Activated naive CD4-positive, alpha-beta T cell treated with anti-CD3 and anti-CD28 coated beads, Interleukin-2, amount 50 U/mL, for 72 hours (primary cell): ENCODE measurements at regions not wholly inside any gene's neighbourhood (a gene's known extent, or its start where the extent isn't known, plus 50 kb on each side); places are given as distances from the start of the nearest gene placed in this dataset.

Experiments
- ATAC-seq, 2 donors: fragments of 150-1000 bp; cut with Tn5 transposase; 2 replicates each; pipeline ENCODE4 v1.10.0; 2021; ENCODE audit warnings: mild to moderate bottlenecking in 2 of 2, moderate library complexity in 2 of 2
- DNase-seq, 2 donors: peaks; one replicate each; pipeline ENCODE4 v3.0.0; 2021 to 2022; ENCODE audit warnings: low spot score in 2 of 2
- H3K27ac Mint-ChIP-seq, 2 donors: one replicate each; pipeline ENCODE4 v1.8.0; 2022; ENCODE audit warnings: mild to moderate bottlenecking in 2 of 2, mixed read lengths in 2 of 2
- H3K36me3 Mint-ChIP-seq, 2 donors: one replicate each; pipeline ENCODE4 v1.8.0; 2022; ENCODE audit warnings: mixed read lengths in 2 of 2
- H3K9me3 Mint-ChIP-seq, 2 donors: one replicate each; pipeline ENCODE4 v1.8.0; 2022; ENCODE audit warnings: mixed read lengths in 2 of 2

DNA sequence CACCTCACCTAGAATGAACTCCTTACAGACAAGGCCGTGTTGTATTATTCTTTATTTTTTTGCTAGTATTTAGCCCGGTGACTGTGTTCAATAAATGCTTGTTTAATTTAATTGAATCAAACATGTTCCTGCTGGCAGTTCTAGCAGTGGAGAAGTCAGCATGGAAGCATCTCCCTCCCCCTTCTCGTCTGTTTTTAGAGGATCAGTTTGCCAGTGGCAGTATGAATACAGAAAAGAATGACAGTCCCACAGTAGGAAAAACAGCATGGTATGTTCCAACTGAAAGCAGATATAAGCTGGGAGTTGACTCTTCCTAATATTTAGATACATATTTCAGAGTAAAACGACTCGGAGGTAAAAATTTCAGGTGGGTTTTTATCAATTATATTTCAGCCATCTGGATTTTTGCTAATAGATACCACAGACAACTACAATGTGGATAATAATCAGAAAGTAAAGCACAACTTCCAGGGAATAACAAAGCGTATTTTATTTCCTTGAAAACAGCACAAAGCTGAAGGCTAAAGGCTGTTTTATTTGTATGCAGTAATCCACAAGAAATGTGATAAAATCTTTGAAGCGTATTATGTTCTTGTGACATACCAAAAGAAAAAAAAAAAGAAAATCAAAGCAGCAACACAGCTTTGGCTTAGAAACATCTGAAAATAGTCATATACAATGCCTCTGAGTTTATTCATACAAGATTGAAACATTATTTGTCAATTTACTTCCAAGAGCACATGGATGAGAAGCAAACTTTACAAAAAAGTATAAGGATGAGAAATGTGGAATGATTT is 244.5 kb upstream of the KCNMB2 start:
- DNase-seq (no peak), ATAC-seq (no peak)
- Mint-ChIP-seq H3K36me3 (peaks cover 6 to 8% of the 10 kb centered on the region in 2 donors), H3K9me3 (peaks cover 9 to 13% of the 10 kb centered on the region in 2 donors), H3K27ac (no peak overlapping the region)

DNA sequence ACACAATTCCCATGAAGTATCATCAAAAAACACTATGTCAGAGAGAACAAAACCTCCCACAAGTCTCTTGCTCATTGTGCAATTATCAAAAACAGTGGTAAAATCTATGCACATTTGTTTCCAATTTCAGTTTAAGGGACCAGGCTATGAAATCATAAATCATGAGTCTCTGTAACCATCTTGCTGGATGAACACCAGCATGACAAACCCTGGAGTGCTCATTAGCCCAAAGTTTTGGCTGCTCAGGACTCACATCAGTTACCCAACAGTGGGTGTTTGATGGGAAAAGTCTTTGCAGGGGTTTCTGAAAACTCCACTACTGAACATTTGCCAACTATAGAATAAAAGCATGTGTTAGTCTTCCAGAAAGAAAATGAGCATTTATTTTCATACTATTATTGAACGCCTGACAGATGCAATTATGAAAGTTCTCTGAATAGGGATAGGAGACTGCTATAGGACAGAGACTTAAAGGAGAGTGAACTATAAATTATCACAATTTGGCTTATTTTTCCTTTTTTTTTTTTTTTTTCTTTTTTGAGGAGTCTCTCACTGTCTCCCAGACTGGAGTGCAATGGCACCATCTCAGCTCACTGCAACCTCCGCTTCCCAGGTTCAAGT is 240.8 kb upstream of the KCNMB2 start:
- DNase-seq (no peak), ATAC-seq (no peak)
- H3K27ac Mint-ChIP-seq = no peak overlapping the region
- H3K36me3 Mint-ChIP-seq = no peaks in the 10 kb centered on the region
- H3K9me3 Mint-ChIP-seq = no peaks in the 10 kb centered on the region

DNA sequence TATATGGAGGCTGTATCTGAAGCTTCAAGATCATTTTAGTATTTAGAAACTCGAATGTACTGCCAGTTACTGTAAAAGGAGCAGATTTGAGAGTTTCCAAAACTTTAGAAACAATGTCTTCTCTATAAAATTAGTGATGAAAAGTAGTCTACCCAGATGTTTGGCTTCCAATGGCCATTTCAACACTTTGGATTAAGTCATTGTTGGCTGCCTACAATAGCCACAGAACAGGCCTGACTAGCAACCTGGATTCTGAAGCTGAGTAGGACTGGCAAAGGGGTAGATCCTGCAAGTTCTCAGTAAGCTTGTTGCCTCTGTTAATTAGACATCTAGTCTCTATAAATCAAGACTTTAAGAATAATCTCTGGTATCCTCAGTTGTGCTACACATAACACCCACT is 239.0 kb upstream of the KCNMB2 start:
- Mint-ChIP-seq H3K36me3 (no peaks in the 10 kb centered on the region), H3K9me3 (no peaks in the 10 kb centered on the region), H3K27ac (no peak overlapping the region)
- ATAC-seq = no peak
- DNase-seq = no peak

DNA sequence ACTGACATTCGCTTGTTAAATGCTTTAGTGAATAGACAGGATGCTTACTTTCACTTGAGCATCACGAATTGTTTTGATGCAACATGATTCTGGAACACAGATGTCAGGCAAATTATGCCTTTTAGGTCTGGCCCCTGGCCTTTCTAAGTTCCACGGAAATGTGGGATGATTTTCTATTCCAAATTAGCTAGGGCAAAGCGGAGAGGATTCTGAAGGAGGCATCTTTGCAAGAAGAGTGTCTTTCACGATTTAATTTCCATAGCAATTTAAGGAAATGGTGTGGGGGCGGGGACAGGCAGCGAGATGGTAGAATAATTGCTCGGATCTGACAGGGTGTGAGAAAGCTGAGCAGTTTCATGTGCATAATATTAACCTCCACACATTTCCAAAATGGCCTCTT is 238.5 kb upstream of the KCNMB2 start:
- DNase-seq (no peak), ATAC-seq (no peak)
- Mint-ChIP-seq H3K36me3 (no peaks in the 10 kb centered on the region), H3K27ac (no peak overlapping the region), H3K9me3 (no peaks in the 10 kb centered on the region)

DNA sequence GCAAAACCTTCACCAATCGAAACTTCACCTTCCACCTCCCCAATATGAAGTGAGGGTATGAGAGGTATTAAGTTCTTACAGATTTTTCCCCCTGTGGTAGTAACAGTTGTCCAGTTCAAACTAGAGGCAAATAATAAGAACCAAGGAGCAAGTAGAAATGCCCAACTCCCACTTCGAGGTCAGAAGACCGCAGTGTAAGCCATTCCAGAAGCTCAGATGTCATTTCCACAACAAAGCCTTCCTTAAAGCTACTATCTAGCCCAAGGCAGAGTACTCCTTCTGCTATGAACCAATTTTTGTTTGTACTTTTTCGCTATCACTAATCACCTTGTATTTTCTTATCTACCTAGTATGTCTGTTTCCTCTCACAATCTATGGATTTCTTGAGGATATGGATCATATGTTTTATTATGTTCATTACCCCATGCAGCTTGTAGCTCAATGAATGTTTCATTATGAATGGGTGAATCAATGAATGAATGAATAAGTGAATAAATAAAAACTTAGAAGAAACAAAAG is 235.7 kb upstream of the KCNMB2 start:
- no peak for DNase-seq
- no peak for ATAC-seq
- H3K27ac Mint-ChIP-seq = no peak overlapping the region
- no peaks in the 10 kb centered on the region for H3K36me3 Mint-ChIP-seq
- H3K9me3 Mint-ChIP-seq = no peaks in the 10 kb centered on the region

DNA sequence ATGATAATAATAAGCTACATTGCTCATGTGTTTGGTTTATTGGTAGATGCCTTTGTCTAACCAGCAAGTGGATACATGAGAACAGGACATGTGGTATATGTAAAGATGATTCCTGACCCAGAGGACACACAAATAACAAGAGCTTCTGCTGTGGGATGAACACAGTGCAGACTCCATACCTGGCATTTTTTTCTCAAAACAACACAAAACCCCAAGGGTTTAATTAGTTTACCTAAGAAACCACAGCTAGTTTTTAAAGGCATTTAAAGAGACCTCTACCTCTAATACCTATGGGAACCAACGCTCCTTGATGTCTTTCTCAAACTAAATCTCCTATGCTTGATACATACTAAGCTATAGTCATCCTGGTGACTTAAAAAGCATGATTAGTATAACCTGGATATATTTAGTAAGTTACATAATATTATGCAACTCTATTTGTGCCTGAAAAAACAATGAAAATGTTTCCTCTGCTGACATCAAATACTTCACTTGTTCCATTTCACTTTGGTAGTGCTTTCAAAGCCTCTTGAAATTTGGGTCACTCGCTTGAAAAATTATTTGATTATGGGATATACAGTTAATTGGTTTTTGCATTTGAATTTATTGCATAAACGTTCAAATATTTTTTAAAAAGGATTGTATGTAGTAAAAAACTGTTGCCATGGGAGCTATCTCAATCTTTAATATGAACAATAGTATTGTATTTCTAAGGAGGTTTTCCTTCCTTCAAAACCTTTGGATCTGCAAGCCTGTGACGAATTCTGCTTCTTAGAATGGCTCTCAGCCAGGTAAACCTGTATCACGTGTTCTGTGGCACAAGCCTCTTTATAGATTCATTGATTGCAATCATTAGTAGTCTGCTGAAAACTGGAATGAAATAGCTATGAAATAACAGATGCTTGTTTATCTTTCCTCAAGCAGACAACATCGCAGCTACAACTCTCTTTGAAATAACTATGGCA is 233.0 kb upstream of the KCNMB2 start:
- Mint-ChIP-seq H3K36me3 (no peaks in the 10 kb centered on the region), H3K27ac (no peak overlapping the region), H3K9me3 (no peaks in the 10 kb centered on the region)
- ATAC-seq (no peak), DNase-seq (no peak)

DNA sequence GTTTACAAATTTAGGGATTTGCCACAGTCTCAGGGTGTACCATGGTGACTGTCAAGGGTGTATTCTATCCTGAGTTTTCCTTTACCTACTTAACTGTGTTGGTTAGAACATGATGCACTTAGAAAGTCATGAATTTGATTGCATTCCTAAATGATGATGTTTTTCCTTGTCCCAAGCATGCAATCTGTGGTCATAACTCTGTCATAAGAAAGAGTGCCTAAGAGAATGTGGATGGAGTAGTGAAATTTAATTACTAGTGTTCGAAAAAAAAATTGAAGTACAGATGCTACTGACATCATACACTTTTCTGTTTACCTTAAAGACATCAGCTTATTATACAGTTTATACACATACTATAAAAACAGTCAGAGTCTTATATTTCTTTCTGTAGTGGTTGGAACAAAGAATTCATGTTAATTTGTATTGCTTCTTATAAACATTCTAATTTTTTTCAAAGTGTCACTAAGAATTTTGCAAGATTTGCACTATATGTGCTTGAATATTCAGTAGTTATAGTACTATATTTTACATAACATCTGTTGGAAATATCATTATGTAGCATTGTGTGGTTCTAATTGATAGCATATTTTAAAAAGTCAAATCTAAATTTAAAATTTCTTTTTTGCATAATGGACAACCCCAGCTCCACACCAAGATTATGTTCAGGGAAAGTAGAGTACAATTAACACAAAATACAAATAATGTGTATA is 231.3 kb upstream of the KCNMB2 start:
- no peaks in the 10 kb centered on the region for H3K9me3 Mint-ChIP-seq
- DNase-seq = no peak
- no peak overlapping the region for H3K27ac Mint-ChIP-seq
- no peak for ATAC-seq
- no peaks in the 10 kb centered on the region for H3K36me3 Mint-ChIP-seq

DNA sequence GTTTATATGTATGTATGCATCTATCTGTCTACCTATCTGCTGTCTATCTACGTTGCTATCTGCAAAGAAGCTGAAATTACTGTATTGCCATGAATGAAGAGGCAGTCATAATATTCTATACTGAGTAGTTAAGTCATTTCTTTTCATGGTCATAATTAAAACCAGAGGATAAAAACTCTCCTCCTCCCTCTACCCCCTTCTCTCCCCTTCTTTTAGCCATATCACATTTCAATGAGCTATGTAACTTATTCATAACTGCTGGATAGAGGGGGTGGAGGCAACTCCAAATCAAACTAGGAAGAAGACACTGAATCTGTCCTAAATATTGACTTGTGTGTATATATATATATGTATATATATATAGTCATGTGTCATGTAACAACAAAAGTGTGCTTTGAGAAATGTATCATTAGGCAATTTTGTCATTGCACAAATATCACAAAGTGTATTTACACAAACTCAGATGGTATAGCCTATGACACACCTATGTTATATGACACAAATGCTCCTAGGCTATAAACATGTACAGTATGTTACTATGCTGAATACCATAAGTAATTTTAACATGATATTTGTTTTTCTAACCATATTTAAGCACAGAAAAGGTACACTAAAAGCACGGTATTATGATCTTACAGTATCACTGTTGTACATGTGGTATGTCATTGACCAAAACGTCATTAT is 229.7 kb upstream of the KCNMB2 start:
- Mint-ChIP-seq H3K36me3 (no peaks in the 10 kb centered on the region), H3K9me3 (no peaks in the 10 kb centered on the region), H3K27ac (no peak overlapping the region)
- ATAC-seq (no peak), DNase-seq (no peak)

DNA sequence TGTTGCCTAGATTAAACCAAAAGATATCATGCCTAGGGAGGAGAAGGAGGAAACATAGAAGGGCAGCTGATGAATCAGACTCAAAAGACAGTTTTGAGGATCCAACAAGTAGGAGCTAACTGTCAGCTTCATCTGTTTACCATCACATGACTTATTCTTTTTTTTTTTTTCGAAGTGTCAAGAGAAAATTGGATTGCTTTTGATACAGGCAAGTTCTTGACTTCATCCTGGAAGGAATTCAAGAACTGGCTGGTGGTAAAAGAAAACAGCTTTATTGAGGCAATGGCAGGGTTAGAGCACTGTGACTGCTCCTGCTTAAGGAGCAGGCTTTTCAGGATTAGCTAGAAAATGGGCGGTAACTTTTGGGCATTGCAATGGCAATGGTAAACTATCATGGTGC is 227.5 kb upstream of the KCNMB2 start:
- Mint-ChIP-seq H3K9me3 (no peaks in the 10 kb centered on the region), H3K27ac (no peak overlapping the region), H3K36me3 (no peaks in the 10 kb centered on the region)
- DNase-seq (no peak), ATAC-seq (no peak)

DNA sequence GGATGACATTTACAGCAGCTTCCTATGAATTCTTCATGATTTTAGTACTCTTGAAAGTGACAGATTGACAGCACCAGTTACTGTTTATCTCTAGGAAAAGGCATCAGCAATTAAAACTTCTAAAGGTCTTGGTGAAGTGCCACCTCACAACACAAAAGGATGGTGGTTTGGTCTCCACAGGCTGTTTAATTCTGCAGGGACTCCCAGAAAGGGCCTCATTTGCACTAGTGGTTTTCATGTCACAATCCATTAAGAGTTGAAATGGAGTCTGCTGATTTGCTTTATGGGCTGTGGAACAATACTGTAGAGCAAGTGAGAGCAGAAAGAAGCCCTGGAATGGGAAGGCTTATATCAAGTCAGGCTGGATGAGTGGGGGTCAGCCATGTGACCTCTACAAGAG is 225.3 kb upstream of the KCNMB2 start:
- ATAC-seq = no peak

DNA sequence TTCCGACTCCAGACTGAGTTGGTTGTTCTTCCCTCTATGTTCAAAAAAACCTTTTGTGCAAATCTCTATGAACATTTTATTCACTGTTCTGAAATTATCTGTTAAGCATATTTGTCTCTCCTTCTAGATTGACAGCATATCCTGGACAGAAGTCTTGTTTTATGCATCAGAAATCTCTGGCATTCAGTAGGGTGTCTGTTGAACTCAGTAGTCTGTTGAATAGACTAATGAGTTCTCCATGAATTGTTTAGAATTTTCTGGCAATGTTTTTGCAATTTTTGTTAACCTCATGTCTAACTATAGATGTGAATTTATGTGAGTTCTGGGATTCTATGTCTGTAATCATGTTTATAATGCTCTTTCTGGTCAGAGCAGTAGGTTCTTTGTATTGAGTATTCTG is 222.5 kb upstream of the KCNMB2 start:
- ATAC-seq (no peak), DNase-seq (no peak)
- Mint-ChIP-seq H3K36me3 (no peaks in the 10 kb centered on the region), H3K9me3 (no peaks in the 10 kb centered on the region), H3K27ac (no peak overlapping the region)

More for the DNA sequence above, 225.3 kb upstream of the KCNMB2 start:
- Mint-ChIP-seq H3K27ac (no peak overlapping the region), H3K9me3 (no peaks in the 10 kb centered on the region), H3K36me3 (no peaks in the 10 kb centered on the region)
- DNase-seq = no peak

DNA sequence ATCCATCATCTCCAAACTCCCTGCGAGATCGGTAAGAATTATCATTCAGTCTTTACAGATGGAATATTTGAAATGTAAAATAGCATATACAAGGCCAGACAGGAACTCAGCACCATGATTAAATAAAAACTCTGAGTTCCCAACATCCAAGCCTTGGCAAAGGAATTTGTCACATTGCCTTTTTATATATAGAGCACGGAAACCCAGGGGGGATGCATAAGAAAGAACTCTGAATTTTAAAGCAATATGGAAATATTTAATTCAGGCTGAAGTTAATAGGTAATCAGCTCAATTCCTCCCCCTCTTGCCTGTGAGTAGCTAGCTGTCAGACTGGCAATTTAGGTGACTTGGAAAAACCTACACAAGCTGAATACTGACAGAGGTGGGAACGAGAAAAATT is 217.9 kb upstream of the KCNMB2 start:
- H3K36me3 Mint-ChIP-seq = no peaks in the 10 kb centered on the region
- no peak overlapping the region for H3K27ac Mint-ChIP-seq
- DNase-seq = no peak
- no peak for ATAC-seq
- H3K9me3 Mint-ChIP-seq = no peaks in the 10 kb centered on the region

DNA sequence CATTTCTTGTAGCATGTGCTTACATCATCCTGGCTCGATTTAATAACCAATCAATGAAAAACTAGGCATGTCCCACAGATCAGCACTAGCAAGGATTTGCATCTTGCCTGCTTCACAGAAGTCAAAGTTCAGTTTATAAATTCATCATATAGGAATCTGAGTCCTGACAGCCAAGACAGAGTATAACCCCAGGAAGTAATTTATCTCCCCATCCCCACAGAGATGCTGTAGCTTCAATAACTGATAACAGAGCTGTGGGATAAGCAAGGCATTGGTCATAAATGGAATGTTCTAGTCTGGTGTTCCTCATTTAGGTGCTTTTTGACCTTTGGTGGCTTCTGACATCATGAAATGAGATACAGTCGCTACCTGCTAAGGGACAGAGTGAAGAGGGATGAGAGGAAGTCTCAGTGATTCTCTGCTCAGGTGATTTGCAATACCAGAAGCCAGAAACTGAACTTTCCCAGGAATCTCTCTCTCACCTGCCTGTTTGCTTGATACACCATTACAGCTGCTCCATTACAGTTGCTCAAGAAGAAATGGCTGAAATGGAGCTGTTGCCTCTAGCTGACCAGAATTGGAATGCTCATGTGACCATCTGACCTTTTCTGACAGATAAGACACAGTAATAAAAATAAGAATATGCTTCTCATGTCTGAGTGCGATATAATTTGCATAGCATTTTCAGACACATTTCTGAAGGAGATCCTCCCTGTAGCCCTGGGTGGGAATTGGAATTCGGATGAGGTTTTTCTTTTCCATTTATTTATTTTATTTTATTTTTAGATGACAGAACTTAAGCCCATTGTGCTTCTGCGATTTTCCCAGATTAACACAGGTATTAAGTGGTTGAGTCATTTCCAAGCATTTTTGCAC is 217.1 kb upstream of the KCNMB2 start:
- H3K36me3 Mint-ChIP-seq = no peaks in the 10 kb centered on the region
- H3K9me3 Mint-ChIP-seq = no peaks in the 10 kb centered on the region
- no peak overlapping the region for H3K27ac Mint-ChIP-seq
- ATAC-seq = no peak
- DNase-seq = no peak

DNA sequence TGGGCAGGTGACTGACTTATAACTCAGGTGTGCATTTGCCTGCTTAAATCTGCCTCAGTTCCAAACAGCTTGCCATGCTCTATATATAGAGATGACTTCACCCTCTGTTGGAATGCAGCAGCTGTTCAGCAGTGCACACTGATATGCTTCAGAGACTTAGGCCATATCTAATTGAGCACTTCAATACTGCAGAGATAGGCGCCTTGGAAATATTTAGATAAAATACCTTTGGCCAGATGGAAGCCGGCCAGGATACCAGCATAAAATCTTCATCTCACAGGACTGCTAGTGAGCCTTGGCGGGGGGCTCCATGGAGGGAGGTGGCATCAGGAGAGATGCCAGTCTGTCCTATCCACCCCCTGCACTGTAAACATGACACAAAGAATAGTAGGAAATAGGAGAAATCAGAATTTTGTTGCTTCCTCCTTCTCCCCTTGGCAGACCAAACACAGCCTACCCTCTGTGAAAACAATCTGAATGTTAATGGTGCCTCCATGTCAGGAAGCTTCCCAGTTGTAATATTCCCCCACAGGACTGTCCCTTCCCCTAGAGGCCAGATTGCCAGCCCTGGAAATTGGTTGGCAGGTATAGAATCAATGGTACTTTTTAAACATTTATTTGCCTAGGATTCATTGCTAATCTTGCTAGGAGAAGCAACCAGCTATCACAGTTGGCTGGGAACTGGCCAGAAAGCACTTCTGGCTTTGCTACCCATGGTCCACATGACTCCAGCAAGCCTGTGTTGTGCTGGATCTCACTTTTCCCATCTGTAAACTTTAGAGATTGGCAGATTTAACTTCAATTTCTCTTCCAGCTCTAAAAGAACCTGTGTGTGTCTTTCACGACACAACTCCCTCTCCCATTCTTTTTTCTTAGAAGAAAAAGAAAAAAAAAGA is 215.5 kb upstream of the KCNMB2 start:
- Mint-ChIP-seq H3K9me3 (no peaks in the 10 kb centered on the region), H3K36me3 (no peaks in the 10 kb centered on the region), H3K27ac (no peak overlapping the region)
- DNase-seq (no peak), ATAC-seq (no peak)
